GM18951 (cell line): ENCODE measurements at regions not wholly inside any gene's neighbourhood (a gene's known extent, or its start where the extent isn't known, plus 50 kb on each side); places are given as distances from the start of the nearest gene placed in this dataset.

Experiments used
- POLR2A ChIP-seq: IDR thresholded peaks from 4 replicates; pipeline ENCODE4 v1.6.1; 2011; ENCODE audit warnings: mild to moderate bottlenecking; ENCODE audit not compliant: insufficient read length, insufficient read depth; ENCODE audit errors: extremely low read depth
- in situ Hi-C: fragments of 300-500 bp; cut with MboI; formaldehyde crosslinking; loops from one replicate; pipeline ENCODE4 v1.12.0; 2022; ENCODE audit warnings: low sequenced_read_pairs, mixed read lengths, inconsistent platforms; ENCODE audit not compliant: unreplicated experiment

DNA sequence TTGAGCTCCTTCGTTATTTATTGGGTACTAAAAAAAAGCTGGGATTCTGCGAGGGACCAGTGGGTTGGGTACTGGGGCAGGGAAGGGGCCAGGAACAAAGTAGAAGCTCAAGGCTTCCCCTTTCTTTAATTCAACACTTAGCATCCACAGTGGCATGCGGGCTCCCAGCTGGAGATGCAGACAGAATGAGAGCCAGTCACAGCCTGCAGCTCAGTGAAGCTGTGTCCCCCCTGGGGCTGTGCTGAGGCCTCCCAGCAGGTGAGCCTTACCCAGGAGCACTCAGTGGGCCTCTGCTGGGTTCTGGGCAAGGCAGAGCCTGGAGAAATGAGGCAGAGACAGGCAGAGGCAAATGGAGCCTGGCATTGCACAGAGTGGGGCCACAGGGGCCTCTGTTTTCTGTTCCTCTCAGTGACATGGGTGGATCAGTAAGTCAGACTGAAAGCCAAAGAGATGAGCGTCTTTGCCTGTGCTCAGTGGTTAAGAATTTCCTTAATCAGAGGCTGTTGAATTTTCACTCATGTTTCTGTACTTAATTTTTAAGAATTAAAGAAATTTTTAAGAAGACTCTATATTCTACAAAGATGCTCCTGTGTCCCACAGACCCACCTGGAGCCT lies 181.4 kb upstream of the RBPJ start:
- in situ Hi-C loops: no loop called here
- no peak for TF ChIP-seq POLR2A

DNA sequence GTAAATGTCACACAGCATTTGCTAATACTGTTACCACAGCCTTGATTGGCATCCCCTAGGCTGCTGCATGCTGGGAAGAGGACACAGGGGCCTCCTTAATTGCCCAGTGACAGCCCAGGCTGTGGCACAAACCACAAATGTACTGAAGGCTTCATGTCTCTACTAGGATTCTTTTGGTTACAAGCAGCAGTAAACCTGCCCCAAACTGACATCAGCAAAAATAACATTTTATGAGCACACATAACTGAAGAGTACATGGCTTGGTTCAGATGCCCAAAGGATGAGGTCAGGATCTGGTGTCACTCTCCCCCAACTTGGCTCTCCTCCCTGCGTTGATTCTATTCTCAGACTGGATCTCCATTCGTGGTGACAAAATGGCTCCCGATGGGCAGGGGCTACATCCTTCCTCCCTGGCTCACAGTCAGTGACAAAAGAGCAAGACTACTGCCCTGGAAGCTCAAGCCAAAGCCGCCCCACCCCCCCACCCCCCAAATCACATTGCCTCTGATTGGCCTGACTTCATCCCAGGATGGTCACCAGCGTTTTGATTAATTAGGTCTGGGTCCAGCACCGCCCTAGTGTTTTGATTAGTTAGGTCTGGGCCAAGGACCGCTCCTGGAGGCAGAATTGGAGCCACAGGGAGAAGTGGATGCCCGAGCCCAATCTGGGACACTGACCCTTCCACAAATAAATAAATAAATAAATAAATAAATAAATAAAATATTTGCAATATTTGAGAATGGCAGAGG lies 180.5 kb upstream of the RBPJ start:
- in situ Hi-C loops: no loop called here
- no peak for TF ChIP-seq POLR2A

DNA sequence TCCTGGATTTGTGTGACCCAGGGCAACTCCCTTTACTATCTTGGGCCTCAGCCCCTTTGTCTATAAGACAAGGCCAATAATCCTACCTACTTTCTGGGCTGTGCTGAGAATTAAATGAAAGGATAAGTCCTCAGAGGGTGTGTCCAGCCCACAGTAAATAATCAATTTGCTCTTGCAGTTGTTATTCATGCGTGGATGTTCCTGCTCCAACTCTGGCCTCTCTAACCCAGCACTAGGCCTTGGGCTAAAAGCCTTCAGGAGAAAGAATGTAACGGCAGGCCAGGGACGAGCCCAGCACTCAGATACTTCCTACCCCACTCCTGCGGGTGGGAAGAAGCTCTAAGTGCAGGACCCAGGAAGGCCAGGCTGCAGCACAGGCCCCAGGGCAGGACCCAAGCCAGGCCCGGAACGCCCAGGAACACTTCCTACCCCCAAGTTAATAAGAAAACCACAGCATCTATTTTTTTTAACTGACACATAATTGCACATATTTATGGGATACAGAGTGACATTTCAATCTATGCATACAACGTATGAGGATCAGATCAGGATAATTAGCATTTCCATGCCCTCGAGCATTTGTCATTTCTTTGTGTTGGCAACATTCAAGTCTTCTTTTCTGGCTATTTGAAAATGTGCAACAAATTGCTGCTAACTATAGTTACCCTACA lies 179.6 kb upstream of the RBPJ start:
- in situ Hi-C loops: no loop called here
- no peak for TF ChIP-seq POLR2A

DNA sequence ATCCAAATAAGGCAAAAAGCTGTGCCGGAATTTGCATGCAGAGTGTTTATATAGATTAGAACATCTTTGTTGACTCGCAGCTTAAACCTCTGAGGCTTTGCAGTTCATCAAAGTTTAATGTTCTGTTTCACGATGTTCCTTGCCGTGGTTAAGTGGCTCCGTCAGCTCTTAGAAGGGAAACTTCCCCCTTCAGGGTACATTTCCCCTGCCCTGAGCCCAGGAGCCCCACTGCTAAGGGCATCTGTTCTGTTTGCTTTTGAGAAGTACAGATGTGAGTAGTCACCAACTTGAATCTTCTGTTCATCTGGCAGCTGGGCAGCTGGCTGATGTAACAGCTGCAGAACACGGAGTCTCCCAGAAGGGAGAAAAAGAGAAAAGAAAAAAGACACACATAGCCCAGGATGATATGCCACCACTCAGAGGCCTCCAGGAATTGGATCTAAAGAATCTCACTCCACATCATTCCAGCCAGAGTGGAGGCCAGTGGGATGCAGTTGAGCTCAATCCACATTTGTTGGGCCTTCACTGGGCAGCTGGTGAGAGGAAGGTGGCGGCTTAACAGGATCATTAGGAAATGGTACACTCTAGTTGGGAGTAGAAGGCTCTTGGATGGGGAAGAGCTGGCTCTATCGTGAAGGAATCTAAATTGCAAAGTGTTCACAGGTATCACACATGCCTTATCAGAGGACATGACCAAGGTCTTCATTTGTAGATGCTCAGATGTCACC lies 178.7 kb upstream of the RBPJ start:
- in situ Hi-C loops: no loop called here
- TF ChIP-seq POLR2A: no peak

DNA sequence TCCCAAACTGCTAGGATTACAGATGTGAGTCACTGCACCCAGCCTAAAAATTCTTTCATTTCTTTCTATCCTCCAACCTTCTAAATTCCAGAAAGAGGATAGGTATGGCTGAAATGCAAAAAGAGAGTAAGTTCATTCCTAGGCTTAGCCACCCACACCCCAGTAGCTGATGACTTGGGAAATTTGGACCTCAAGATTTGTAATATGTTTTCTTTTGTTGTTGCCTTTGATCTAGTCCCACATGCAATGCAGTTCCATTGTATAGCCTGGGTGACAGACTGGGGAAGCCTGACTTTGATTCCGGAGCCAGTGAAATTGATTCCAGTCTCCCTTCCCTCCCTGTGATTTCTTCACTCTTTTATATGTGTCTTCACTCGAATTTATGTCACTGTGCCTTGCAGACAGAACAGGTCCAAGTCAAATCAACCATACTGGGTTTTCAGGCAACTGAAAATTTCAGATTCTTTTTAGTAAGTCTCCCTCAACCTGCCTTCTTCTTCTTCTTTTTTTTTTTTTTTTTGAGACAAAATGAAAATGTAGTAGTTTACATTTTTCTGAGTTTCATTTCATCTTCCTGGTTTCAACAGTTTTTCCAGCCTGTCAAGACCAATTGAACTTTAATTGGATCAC lies 176.2 kb upstream of the RBPJ start:
- TF ChIP-seq POLR2A: no peak
- in situ Hi-C loops: no loop called here

DNA sequence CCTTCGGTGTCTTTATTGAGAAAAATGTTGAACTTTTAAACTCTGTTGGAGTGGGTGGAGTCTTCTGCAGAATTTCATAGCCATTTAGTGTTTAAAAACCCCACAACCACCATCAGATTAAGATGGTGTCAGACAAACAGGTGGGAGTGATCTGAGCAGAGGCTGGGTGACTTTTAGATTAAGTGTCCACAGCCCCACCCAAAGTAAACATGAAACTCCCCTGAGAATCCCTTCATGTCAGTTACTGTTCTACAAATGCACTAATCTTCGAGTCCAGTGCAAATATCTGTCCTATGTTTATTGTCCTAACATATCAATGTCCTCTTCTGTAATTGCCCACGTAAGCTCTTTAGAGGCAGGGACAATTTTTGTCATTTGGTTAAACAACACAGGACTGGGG lies 175.6 kb upstream of the RBPJ start:
- in situ Hi-C loops: no loop called here
- no peak for TF ChIP-seq POLR2A

DNA sequence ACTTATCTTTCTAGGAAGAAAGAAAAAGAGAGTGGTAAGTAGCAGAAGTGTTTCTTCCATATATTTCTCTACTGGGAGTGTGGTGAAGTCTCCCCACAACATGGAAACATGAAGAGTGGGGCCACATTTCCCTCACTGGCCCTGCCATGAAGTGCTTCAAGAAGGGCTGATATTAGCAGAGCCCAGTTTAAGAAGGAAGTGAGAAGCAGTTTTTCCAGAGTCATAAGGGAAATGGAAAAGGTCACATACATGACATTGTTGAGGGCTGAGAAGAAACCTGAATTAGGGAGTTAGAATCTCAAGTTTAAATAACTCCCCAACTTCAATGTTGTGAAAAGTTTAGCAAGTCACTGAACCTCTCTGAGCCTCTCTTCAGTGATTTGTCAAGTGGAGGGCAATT lies 171.9 kb upstream of the RBPJ start:
- TF ChIP-seq POLR2A: no peak

DNA sequence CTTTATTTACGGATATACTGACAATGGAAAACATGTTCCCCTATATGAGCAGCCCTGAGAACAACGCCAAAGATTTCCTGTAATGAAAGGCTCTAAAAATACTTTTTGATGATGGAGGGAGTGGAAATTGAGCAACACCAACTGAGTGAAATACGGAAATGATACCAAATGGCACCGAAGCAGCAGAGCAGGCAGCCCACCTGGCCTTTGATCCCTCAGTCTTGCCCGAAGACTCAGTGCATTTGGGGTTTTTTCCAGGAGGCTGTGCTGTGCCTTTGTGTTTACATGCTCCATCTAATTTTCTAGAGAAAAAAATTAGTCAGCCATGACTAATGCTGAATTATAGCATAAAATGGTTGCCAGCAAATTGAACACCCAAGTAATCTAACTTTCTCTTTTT lies 169.9 kb upstream of the RBPJ start:
- in situ Hi-C loops: no loop called here
- TF ChIP-seq POLR2A: no peak

More for the DNA sequence above, 171.9 kb upstream of the RBPJ start:
- in situ Hi-C loops: no loop called here

DNA sequence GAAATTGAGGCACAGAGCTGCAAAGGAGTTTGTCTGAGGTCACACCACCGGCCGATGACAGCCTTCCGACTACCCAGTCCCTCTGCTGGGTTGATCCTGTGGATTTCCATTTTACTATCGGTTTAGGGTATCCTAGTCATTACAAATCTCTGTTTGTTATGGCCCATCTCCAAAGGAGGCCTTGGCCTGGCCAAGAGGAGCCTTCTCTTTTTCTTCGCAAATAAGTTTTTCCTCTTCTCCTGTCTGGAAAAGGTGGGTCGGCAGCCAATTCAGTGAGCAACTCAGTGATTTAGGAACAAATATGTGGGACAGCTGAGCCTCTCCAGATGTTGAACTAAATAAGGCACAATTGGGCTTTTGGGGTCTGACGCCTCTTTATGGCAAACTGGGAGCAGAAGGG lies 169.2 kb upstream of the RBPJ start:
- no peak for TF ChIP-seq POLR2A
- in situ Hi-C loops: no loop called here

DNA sequence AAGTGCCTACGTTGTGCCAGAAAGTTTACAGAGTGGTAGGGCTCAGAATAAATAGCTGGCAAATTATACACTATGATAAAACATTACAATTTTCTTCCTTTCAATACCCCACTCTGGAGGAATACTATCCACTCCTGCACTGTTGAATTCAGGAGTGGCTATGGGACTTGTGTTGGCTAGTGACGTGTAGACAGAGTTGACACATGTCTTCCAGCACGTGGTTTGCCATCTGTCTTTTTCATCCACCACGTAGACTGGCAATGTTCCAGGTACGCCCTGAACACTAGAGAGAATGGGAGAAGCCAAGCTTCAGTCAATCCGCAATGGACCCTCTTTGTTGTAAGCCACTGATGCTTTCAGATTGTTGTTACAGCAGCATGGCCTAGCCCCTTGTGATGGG lies 168.8 kb upstream of the RBPJ start:
- in situ Hi-C loops: no loop called here
- TF ChIP-seq POLR2A: no peak

DNA sequence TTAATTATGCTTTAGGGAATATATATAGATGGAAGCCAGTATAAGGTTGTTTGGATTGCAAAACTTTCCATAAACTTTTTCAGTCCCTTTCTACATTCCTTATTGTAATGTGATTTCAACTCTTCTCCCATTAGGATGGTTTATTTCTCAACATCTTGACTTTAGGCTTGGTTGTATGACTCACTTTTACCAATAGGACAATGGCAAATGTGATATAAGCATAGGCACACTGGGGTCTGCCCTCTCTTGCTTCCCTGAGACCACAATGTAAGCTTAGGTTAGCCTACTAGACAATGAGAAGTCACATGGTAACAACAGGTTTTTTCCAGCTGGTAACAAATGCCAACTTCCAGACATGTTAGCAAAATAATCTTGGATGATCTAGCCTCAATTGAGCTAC lies 163.3 kb upstream of the RBPJ start:
- no peak for TF ChIP-seq POLR2A
- in situ Hi-C loops: no loop called here

DNA sequence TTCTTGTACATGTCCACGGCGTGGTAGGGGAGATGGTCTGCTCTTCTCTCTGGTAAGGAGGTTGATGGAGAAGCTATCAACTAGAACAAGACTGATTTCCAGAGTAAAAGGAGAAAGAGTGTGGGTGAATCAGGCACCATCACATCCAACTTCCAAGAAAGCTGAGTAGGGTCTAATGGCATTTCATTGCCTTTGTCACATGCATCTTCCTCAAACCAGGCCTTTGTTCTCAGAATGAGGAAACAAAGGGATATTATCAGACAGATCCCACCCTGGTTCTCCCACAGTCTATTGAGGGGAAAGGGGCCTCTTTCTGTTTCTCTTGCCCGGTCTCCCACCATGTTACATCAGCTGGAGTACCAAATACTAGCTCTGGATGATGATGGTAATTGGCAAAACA lies 160.2 kb upstream of the RBPJ start:
- TF ChIP-seq POLR2A: no peak
- in situ Hi-C loops: no loop called here
